PFSK-1 (cell line): ENCODE measurements at regions not wholly inside any gene's neighbourhood (a gene's known extent, or its start where the extent isn't known, plus 50 kb on each side); places are given as distances from the start of the nearest gene placed in this dataset.

Experiments used
- FOXP2 ChIP-seq: optimal IDR thresholded peaks from 2 replicates; pipeline ENCODE3; 2011; ENCODE audit warnings: borderline replicate concordance, control low read depth, inconsistent platforms; ENCODE audit not compliant: insufficient read depth; ENCODE audit errors: extremely low read length, extremely low read depth
- POLR2AphosphoS5 ChIP-seq: IDR thresholded peaks from 2 replicates; pipeline ENCODE4 v1.6.1; 2012; ENCODE audit warnings: low read depth, mild to moderate bottlenecking, control low read depth, low read length, moderate library complexity
- REST ChIP-seq, 2 experiments: IDR thresholded peaks; 2 replicates each; pipeline versions ENCODE4 v1.6.1 to v1.8.0; 2011 to 2012; ENCODE audit warnings: low read depth in 2 of 2, low read length in 2 of 2, control low read depth in 1 of 2, inconsistent platforms in 1 of 2, mild to moderate bottlenecking in 1 of 2, moderate library complexity in 1 of 2; ENCODE audit not compliant: insufficient read depth in 1 of 2
- SIN3A ChIP-seq: IDR thresholded peaks from 2 replicates; pipeline ENCODE4 v1.6.1; 2012; ENCODE audit warnings: mild to moderate bottlenecking, low read length, moderate library complexity, borderline replicate concordance; ENCODE audit not compliant: insufficient read depth
- TAF1 ChIP-seq: IDR thresholded peaks from 2 replicates; pipeline ENCODE4 v1.6.1; 2012; ENCODE audit warnings: low read length, control low read depth, borderline replicate concordance; ENCODE audit not compliant: insufficient read depth

- TF ChIP-seq REST (IDR thresholded peaks at IDR 0.05; ENCODE audit: insufficient read depth in 1 of 2, low read depth in 2 of 2, low read length in 2 of 2), result no peak
- TF ChIP-seq SIN3A, result no peak
- TF ChIP-seq FOXP2, result no peak
- TF ChIP-seq TAF1, result no peak
- no peak for TF ChIP-seq POLR2AphosphoS5
These were observed 351.3 kb downstream of the JRKL start for GRCh38 chr11:96741068-96741467.

GRCh38 chr11:96744697-96745096 is 354.9 kb downstream of the JRKL start:
- no peak for TF ChIP-seq FOXP2
- no peak for TF ChIP-seq REST (IDR thresholded peaks at IDR 0.05; ENCODE audit: insufficient read depth in 1 of 2, low read depth in 2 of 2, low read length in 2 of 2)
- no peak for TF ChIP-seq POLR2AphosphoS5

- TF ChIP-seq REST (IDR thresholded peaks at IDR 0.05; ENCODE audit: insufficient read depth in 1 of 2, low read depth in 2 of 2, low read length in 2 of 2) (no peak), SIN3A (no peak), POLR2AphosphoS5 (no peak), FOXP2 (no peak), TAF1 (no peak)
These were observed 359.0 kb downstream of the JRKL start for GRCh38 chr11:96748639-96749370.

- TF ChIP-seq TAF1 (no peak), REST (IDR thresholded peaks at IDR 0.05; ENCODE audit: insufficient read depth in 1 of 2, low read depth in 2 of 2, low read length in 2 of 2) (no peak), FOXP2 (no peak)
These were observed 362.4 kb downstream of the JRKL start for GRCh38 chr11:96752221-96752620.

GRCh38 chr11:96753997-96754396 is 364.2 kb downstream of the JRKL start:
- no peak for TF ChIP-seq SIN3A
